DLD1 (cell line): ENCODE measurements at regions not wholly inside any gene's neighbourhood (a gene's known extent, or its start where the extent isn't known, plus 50 kb on each side); places are given as distances from the start of the nearest gene placed in this dataset.

Source experiments
- in situ Hi-C: cut with HindIII; loops from 2 replicates; pipeline ENCODE4 v1.10.0; 2017; ENCODE audit warnings: low sequenced_read_pairs

GRCh38 chr9:13719446-13719845 is 440.0 kb upstream of the MPDZ start:
- in situ Hi-C loops, result no loop called here

- in situ Hi-C loops, result no loop called here
These were observed 439.0 kb upstream of the MPDZ start for GRCh38 chr9:13718539-13718938.

GRCh38 chr9:13718086-13718485 is 438.6 kb upstream of the MPDZ start:
- in situ Hi-C loops, result no loop called here

GRCh38 chr9:13717322-13718054 is 438.0 kb upstream of the MPDZ start:
- in situ Hi-C loops, result no loop called here

- in situ Hi-C loops, result no loop called here
These were observed 437.3 kb upstream of the MPDZ start for GRCh38 chr9:13716601-13717321.

GRCh38 chr9:13716090-13716489 is 436.6 kb upstream of the MPDZ start:
- in situ Hi-C loops, result no loop called here

GRCh38 chr9:13715430-13715829 is 435.9 kb upstream of the MPDZ start:
- in situ Hi-C loops, result no loop called here

GRCh38 chr9:13707612-13708576 is 428.4 kb upstream of the MPDZ start:
- in situ Hi-C loops, result no loop called here

- in situ Hi-C loops, result no loop called here
These were observed 426.4 kb upstream of the MPDZ start for GRCh38 chr9:13705918-13706317.

GRCh38 chr9:13705373-13705772 is 425.9 kb upstream of the MPDZ start:
- in situ Hi-C loops, result no loop called here

GRCh38 chr9:13690595-13690994 is 411.1 kb upstream of the MPDZ start:
- in situ Hi-C loops, result no loop called here

- in situ Hi-C loops, result no loop called here
These were observed 410.4 kb upstream of the MPDZ start for GRCh38 chr9:13689925-13690324.

- in situ Hi-C loops, result no loop called here
These were observed 409.6 kb upstream of the MPDZ start for GRCh38 chr9:13688990-13689600.

- in situ Hi-C loops, result no loop called here
These were observed 408.9 kb upstream of the MPDZ start for GRCh38 chr9:13688223-13688989.

GRCh38 chr9:13684656-13685055 is 405.2 kb upstream of the MPDZ start:
- in situ Hi-C loops, result no loop called here

- in situ Hi-C loops, result no loop called here
These were observed 398.3 kb upstream of the MPDZ start for GRCh38 chr9:13677801-13678200.

- in situ Hi-C loops, result no loop called here
These were observed 396.1 kb upstream of the MPDZ start for GRCh38 chr9:13675638-13676000.

- in situ Hi-C loops, result no loop called here
These were observed 395.6 kb upstream of the MPDZ start for GRCh38 chr9:13674926-13675637.

- in situ Hi-C loops, result no loop called here
These were observed 393.9 kb upstream of the MPDZ start for GRCh38 chr9:13673348-13673747.
